ENCODE measurements at regions not wholly inside any gene's neighbourhood (a gene's known extent, or its start where the extent isn't known, plus 50 kb on each side); places are given as distances from the start of the nearest gene placed in this dataset.

DNA sequence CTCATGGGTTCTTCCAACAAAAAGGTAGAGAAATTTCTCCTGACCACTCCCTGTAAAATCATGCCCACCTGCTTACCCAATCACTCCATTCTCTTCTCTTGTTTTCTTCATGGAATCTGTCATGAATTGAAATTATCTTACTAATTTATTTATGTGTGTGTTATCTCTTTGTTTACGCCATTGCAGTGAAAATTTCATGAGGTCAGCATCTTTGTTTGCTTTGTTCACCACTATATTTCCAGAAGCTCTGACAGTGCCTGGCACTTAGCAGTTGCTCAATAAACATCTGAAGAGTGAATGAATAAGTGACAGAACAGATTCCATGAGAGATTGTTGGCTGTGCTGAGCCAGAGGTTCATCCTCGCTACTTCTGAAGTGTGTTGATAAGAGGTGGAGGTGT, 329.5 kb downstream of the NXPE2 start:
- Histone ChIP-seq H3K9ac (ENCODE audit: low read depth in 1 of 2, low read length in 2 of 2) (no peak overlapping the region), H3K4me1 (ENCODE audit: control insufficient read depth in 4 of 4, insufficient read depth in 4 of 4, low read length in 3 of 4) (no peaks in the 10 kb centered on the region), H3K4me3 (ENCODE audit: low read depth in 1 of 3, low read length in 3 of 3) (no peak overlapping the region), H3K27me3 (ENCODE audit: control insufficient read depth in 4 of 4, insufficient read depth in 4 of 4, low read length in 3 of 4) (no peaks in the 10 kb centered on the region), H3K36me3 (ENCODE audit: control insufficient read depth in 4 of 4, insufficient read depth in 3 of 4, low read depth in 1 of 4, low read length in 3 of 4) (no peaks in the 10 kb centered on the region), H3K9me3 (ENCODE audit: control insufficient read depth in 4 of 4, low read length in 3 of 4) (no peaks in the 10 kb centered on the region), H3K27ac (ENCODE audit: low read depth in 1 of 2, low read length in 2 of 2) (no peak overlapping the region)
- TF ChIP-seq, protein P1, sequence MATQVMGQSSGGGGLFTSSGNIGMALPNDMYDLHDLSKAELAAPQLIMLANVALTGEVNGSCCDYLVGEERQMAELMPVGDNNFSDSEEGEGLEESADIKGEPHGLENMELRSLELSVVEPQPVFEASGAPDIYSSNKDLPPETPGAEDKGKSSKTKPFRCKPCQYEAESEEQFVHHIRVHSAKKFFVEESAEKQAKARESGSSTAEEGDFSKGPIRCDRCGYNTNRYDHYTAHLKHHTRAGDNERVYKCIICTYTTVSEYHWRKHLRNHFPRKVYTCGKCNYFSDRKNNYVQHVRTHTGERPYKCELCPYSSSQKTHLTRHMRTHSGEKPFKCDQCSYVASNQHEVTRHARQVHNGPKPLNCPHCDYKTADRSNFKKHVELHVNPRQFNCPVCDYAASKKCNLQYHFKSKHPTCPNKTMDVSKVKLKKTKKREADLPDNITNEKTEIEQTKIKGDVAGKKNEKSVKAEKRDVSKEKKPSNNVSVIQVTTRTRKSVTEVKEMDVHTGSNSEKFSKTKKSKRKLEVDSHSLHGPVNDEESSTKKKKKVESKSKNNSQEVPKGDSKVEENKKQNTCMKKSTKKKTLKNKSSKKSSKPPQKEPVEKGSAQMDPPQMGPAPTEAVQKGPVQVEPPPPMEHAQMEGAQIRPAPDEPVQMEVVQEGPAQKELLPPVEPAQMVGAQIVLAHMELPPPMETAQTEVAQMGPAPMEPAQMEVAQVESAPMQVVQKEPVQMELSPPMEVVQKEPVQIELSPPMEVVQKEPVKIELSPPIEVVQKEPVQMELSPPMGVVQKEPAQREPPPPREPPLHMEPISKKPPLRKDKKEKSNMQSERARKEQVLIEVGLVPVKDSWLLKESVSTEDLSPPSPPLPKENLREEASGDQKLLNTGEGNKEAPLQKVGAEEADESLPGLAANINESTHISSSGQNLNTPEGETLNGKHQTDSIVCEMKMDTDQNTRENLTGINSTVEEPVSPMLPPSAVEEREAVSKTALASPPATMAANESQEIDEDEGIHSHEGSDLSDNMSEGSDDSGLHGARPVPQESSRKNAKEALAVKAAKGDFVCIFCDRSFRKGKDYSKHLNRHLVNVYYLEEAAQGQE (IDR thresholded peaks at IDR 0.05) = no peak
- TF ChIP-seq FOXA2 (IDR thresholded peaks at IDR 0.05) = no peak
- no peak for TF ChIP-seq EGR1 (IDR thresholded peaks at IDR 0.05; ENCODE audit: low read depth in 2 of 2)
- no peak for TF ChIP-seq RXRA (IDR thresholded peaks at IDR 0.05)
- TF ChIP-seq, protein P2, sequence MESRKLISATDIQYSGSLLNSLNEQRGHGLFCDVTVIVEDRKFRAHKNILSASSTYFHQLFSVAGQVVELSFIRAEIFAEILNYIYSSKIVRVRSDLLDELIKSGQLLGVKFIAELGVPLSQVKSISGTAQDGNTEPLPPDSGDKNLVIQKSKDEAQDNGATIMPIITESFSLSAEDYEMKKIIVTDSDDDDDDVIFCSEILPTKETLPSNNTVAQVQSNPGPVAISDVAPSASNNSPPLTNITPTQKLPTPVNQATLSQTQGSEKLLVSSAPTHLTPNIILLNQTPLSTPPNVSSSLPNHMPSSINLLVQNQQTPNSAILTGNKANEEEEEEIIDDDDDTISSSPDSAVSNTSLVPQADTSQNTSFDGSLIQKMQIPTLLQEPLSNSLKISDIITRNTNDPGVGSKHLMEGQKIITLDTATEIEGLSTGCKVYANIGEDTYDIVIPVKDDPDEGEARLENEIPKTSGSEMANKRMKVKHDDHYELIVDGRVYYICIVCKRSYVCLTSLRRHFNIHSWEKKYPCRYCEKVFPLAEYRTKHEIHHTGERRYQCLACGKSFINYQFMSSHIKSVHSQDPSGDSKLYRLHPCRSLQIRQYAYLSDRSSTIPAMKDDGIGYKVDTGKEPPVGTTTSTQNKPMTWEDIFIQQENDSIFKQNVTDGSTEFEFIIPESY (IDR thresholded peaks at IDR 0.05) = no peak
- TF ChIP-seq, protein P3, sequence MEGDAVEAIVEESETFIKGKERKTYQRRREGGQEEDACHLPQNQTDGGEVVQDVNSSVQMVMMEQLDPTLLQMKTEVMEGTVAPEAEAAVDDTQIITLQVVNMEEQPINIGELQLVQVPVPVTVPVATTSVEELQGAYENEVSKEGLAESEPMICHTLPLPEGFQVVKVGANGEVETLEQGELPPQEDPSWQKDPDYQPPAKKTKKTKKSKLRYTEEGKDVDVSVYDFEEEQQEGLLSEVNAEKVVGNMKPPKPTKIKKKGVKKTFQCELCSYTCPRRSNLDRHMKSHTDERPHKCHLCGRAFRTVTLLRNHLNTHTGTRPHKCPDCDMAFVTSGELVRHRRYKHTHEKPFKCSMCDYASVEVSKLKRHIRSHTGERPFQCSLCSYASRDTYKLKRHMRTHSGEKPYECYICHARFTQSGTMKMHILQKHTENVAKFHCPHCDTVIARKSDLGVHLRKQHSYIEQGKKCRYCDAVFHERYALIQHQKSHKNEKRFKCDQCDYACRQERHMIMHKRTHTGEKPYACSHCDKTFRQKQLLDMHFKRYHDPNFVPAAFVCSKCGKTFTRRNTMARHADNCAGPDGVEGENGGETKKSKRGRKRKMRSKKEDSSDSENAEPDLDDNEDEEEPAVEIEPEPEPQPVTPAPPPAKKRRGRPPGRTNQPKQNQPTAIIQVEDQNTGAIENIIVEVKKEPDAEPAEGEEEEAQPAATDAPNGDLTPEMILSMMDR (IDR thresholded peaks at IDR 0.05; ENCODE audit: low read depth, low read length, missing input control) = no peak
- no peak for TF ChIP-seq RAD21 (IDR thresholded peaks at IDR 0.05)
- TF ChIP-seq, protein P4, sequence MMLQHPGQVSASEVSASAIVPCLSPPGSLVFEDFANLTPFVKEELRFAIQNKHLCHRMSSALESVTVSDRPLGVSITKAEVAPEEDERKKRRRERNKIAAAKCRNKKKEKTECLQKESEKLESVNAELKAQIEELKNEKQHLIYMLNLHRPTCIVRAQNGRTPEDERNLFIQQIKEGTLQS (IDR thresholded peaks at IDR 0.05) = no peak
- DNase-seq (ENCODE audit: low spot score) = no peak
- WGBS = 52% methylated on average over 2 of the region's 2 CpGs

DNA sequence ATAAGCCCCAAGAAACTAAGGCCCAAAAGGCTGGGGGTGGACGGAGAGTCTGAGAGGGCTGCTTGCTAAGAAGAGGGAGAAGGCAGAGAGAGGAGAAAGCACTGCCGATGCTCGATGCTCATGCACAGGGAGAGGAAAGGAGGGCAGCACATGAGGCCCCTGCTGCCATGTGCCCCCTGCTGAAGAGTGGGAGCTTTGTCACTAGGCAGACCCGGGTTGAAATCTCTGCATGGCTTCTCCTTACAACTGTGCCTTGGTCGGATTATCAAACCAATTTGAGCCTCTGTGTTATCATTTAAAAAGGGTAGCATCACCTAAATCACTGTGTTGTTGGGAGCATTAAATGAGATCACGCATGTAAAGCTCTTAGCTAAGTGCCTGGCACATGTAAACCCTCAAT, 330.5 kb downstream of the NXPE2 start:
- Histone ChIP-seq H3K9ac (ENCODE audit: low read depth in 1 of 2, low read length in 2 of 2) (no peak overlapping the region), H3K9me3 (ENCODE audit: control insufficient read depth in 4 of 4, low read length in 3 of 4) (peaks cover 0 to 3% (median 0%) of the 10 kb centered on the region in 4 donors), H3K27me3 (ENCODE audit: control insufficient read depth in 4 of 4, insufficient read depth in 4 of 4, low read length in 3 of 4) (no peaks in the 10 kb centered on the region), H3K27ac (ENCODE audit: low read depth in 1 of 2, low read length in 2 of 2) (no peak overlapping the region), H3K4me3 (ENCODE audit: low read depth in 1 of 3, low read length in 3 of 3) (no peak overlapping the region), H3K4me1 (ENCODE audit: control insufficient read depth in 4 of 4, insufficient read depth in 4 of 4, low read length in 3 of 4) (no peaks in the 10 kb centered on the region), H3K36me3 (ENCODE audit: control insufficient read depth in 4 of 4, insufficient read depth in 3 of 4, low read depth in 1 of 4, low read length in 3 of 4) (no peaks in the 10 kb centered on the region)
- TF ChIP-seq NR2F2 (IDR thresholded peaks at IDR 0.05) = no peak
- no peak for TF ChIP-seq JUND (IDR thresholded peaks at IDR 0.05)
- TF ChIP-seq, protein P2 (IDR thresholded peaks at IDR 0.05) = no peak
- TF ChIP-seq HNF4G (IDR thresholded peaks at IDR 0.05) = no peak
- TF ChIP-seq SP1 (IDR thresholded peaks at IDR 0.05) = no peak
- 56% methylated on average over 6 of the region's 6 CpGs for WGBS
- DNase-seq (ENCODE audit: low spot score) = no peak
